ENCODE measurements at regions not wholly inside any gene's neighbourhood (a gene's known extent, or its start where the extent isn't known, plus 50 kb on each side); places are given as distances from the start of the nearest gene placed in this dataset.

DNA sequence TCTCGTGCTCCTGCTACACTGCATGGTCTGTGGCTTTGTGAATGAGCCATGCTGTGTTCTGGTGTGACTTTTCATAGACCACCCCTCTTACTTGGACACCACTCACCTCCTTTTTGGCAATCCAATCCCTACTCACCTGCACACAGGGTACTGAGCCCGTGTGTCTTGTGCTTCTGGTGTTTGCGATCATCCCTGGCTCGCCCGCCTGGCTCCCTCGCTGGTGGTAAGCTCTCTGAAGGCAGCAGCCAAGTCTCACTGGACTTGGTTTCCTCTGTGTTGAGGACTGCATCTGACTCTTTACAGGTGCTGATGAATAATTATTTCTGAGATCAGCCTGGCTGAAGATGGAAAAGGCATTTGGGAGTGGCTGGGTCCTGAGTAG is 276.8 kb downstream of the TSN start:
- DNase-seq (ENCODE audit: low read depth in 1 of 2, low spot score in 1 of 2) = no peak
- no peak overlapping the region for H3K4me3 ChIP-seq (replicated peaks; ENCODE audit: insufficient read depth, low read length)
- H3K27me3 ChIP-seq (ENCODE audit: insufficient read depth, poor library complexity, severe bottlenecking) = peaks cover 7% of the 10 kb centered on the region
- no peak overlapping the region for H3K27ac ChIP-seq (replicated peaks)
- no peak for TF ChIP-seq GABPA (IDR thresholded peaks at IDR 0.05; ENCODE audit: low read depth)
- TF ChIP-seq, protein P1, sequence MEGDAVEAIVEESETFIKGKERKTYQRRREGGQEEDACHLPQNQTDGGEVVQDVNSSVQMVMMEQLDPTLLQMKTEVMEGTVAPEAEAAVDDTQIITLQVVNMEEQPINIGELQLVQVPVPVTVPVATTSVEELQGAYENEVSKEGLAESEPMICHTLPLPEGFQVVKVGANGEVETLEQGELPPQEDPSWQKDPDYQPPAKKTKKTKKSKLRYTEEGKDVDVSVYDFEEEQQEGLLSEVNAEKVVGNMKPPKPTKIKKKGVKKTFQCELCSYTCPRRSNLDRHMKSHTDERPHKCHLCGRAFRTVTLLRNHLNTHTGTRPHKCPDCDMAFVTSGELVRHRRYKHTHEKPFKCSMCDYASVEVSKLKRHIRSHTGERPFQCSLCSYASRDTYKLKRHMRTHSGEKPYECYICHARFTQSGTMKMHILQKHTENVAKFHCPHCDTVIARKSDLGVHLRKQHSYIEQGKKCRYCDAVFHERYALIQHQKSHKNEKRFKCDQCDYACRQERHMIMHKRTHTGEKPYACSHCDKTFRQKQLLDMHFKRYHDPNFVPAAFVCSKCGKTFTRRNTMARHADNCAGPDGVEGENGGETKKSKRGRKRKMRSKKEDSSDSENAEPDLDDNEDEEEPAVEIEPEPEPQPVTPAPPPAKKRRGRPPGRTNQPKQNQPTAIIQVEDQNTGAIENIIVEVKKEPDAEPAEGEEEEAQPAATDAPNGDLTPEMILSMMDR (IDR thresholded peaks at IDR 0.05; ENCODE audit: insufficient read depth, low read length) = no peak
- no peak for TF ChIP-seq POLR2AphosphoS5 (IDR thresholded peaks at IDR 0.05; ENCODE audit: low read depth)
- no peak for TF ChIP-seq SPI1 (IDR thresholded peaks at IDR 0.05; ENCODE audit: borderline replicate concordance, low read depth)
- TF ChIP-seq, protein P2, sequence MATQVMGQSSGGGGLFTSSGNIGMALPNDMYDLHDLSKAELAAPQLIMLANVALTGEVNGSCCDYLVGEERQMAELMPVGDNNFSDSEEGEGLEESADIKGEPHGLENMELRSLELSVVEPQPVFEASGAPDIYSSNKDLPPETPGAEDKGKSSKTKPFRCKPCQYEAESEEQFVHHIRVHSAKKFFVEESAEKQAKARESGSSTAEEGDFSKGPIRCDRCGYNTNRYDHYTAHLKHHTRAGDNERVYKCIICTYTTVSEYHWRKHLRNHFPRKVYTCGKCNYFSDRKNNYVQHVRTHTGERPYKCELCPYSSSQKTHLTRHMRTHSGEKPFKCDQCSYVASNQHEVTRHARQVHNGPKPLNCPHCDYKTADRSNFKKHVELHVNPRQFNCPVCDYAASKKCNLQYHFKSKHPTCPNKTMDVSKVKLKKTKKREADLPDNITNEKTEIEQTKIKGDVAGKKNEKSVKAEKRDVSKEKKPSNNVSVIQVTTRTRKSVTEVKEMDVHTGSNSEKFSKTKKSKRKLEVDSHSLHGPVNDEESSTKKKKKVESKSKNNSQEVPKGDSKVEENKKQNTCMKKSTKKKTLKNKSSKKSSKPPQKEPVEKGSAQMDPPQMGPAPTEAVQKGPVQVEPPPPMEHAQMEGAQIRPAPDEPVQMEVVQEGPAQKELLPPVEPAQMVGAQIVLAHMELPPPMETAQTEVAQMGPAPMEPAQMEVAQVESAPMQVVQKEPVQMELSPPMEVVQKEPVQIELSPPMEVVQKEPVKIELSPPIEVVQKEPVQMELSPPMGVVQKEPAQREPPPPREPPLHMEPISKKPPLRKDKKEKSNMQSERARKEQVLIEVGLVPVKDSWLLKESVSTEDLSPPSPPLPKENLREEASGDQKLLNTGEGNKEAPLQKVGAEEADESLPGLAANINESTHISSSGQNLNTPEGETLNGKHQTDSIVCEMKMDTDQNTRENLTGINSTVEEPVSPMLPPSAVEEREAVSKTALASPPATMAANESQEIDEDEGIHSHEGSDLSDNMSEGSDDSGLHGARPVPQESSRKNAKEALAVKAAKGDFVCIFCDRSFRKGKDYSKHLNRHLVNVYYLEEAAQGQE (IDR thresholded peaks at IDR 0.05; ENCODE audit: insufficient replicate concordance, low read depth) = no peak

DNA sequence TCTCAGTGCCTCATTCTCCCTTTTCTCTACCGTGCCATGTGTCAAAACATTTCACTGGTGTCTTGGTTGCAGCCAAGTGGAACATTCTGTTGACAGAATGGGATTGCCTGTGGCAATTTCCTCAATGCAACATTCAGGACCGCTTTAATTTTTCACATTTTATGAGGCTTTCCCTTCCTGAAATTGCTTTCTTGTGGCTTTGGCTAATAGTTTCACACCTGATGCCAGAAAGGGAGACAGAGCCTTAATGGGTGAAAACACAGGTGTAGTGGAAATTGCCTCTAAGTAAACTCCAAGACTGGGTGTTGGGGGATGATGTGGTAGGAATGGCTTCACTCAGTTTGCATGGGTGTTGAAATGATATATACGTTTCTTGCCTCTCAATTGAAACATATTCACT is 278.3 kb downstream of the TSN start:
- TF ChIP-seq POLR2AphosphoS5 (IDR thresholded peaks at IDR 0.05; ENCODE audit: low read depth) (no peak), GABPA (IDR thresholded peaks at IDR 0.05; ENCODE audit: low read depth) (no peak), SPI1 (IDR thresholded peaks at IDR 0.05; ENCODE audit: borderline replicate concordance, low read depth) (no peak)
- TF ChIP-seq, protein P2 (IDR thresholded peaks at IDR 0.05; ENCODE audit: insufficient replicate concordance, low read depth) = no peak
- TF ChIP-seq, protein P1 (IDR thresholded peaks at IDR 0.05; ENCODE audit: insufficient read depth, low read length) = no peak
- H3K27ac ChIP-seq (replicated peaks) = no peak overlapping the region
- no peak overlapping the region for H3K4me3 ChIP-seq (replicated peaks; ENCODE audit: insufficient read depth, low read length)
- peaks cover 7% of the 10 kb centered on the region for H3K27me3 ChIP-seq (ENCODE audit: insufficient read depth, poor library complexity, severe bottlenecking)
- DNase-seq (ENCODE audit: low read depth in 1 of 2, low spot score in 1 of 2) = no peak

GRCh38 chr2:122034344-122034743 is 278.9 kb downstream of the TSN start:
- Histone ChIP-seq H3K27ac (replicated peaks) (no peak overlapping the region), H3K27me3 (ENCODE audit: insufficient read depth, poor library complexity, severe bottlenecking) (peaks cover 7% of the 10 kb centered on the region), H3K4me3 (replicated peaks; ENCODE audit: insufficient read depth, low read length) (no peak overlapping the region)
- DNase-seq (ENCODE audit: low read depth in 1 of 2, low spot score in 1 of 2) = no peak
- TF ChIP-seq GABPA (IDR thresholded peaks at IDR 0.05; ENCODE audit: low read depth) (no peak), SPI1 (IDR thresholded peaks at IDR 0.05; ENCODE audit: borderline replicate concordance, low read depth) (no peak), POLR2AphosphoS5 (IDR thresholded peaks at IDR 0.05; ENCODE audit: low read depth) (no peak)
- TF ChIP-seq, protein P2 (IDR thresholded peaks at IDR 0.05; ENCODE audit: insufficient replicate concordance, low read depth) = no peak
- TF ChIP-seq, protein P1 (IDR thresholded peaks at IDR 0.05; ENCODE audit: insufficient read depth, low read length) = no peak

Data from HL-60 (cell line).